Loucy (cell line): ENCODE measurements at regions not wholly inside any gene's neighbourhood (a gene's known extent, or its start where the extent isn't known, plus 50 kb on each side); places are given as distances from the start of the nearest gene placed in this dataset.
"Not testable (repeated sequence)": the region's sequence is repeated elsewhere in the genome, so short reads cannot be mapped to it uniquely, and the experiment has no call there.

Experiments
- CTCF ChIP-seq: fragments of 200-600 bp; sonication (generic); conservative IDR thresholded peaks from 2 replicates; pipeline ENCODE4 v1.5.1; 2014; ENCODE audit warnings: mild to moderate bottlenecking, antibody characterized with exemption, low read length
- EZH2phosphoT487 ChIP-seq: fragments of 200-600 bp; IDR thresholded peaks from 2 replicates; pipeline ENCODE4 v1.6.1; 2018; ENCODE audit warnings: antibody characterized with exemption, mild to moderate bottlenecking, moderate library complexity, borderline replicate concordance

GRCh38 chr17:22356603-22357002 is 664.3 kb downstream of the KCNJ18 start:
- not testable (repeated sequence) for TF ChIP-seq CTCF, EZH2phosphoT487
